Keratinocyte (primary cell): ENCODE measurements at regions not wholly inside any gene's neighbourhood (a gene's known extent, or its start where the extent isn't known, plus 50 kb on each side); places are given as distances from the start of the nearest gene placed in this dataset.

Source experiments
- DNase-seq: peaks from one replicate; pipeline ENCODE4 v3.0.0-alpha.2; 2011; ENCODE audit warnings: low read depth, missing footprints, low spot score
- FAIRE-seq: peaks from 2 replicates; lab custom pipeline; 2011; peaks lifted over from hg19 to GRCh38; lab: Jason Lieb, UNC
- H2AFZ ChIP-seq: 2 replicates; pipeline ENCODE4 v1.6.0; 2012; ENCODE audit warnings: low read length, control low read depth, inconsistent platforms; ENCODE audit not compliant: control insufficient read depth
- H3K27ac ChIP-seq: 2 replicates; pipeline ENCODE4 v1.5.1; 2011; ENCODE audit warnings: low read length; ENCODE audit not compliant: control insufficient read depth, insufficient read depth
- H3K27me3 ChIP-seq: 3 replicates; pipeline ENCODE4 v1.6.0; 2011; ENCODE audit warnings: low read length; ENCODE audit not compliant: control insufficient read depth, insufficient read depth; ENCODE audit errors: extremely low read depth
- H3K36me3 ChIP-seq, 2 experiments: 2 replicates in 1 of 2; 3 replicates in 1 of 2; pipeline ENCODE4 v1.5.1; 2011; ENCODE audit warnings: low read length in 2 of 2, mild to moderate bottlenecking in 1 of 2; ENCODE audit not compliant: control insufficient read depth in 2 of 2, insufficient read depth in 2 of 2; ENCODE audit errors: extremely low read depth in 1 of 2
- H3K4me1 ChIP-seq: 3 replicates; pipeline ENCODE4 v1.5.1; 2011; ENCODE audit warnings: low read length; ENCODE audit not compliant: control insufficient read depth, insufficient read depth; ENCODE audit errors: extremely low read depth
- H3K4me2 ChIP-seq: 3 replicates; pipeline ENCODE4 v1.6.0; 2011; ENCODE audit warnings: low read depth, low read length; ENCODE audit not compliant: control insufficient read depth, insufficient read depth; ENCODE audit errors: extremely low read depth
- H3K4me3 ChIP-seq, 3 experiments: fragments of 200-600 bp in 1 of 3; sonication (generic) in 1 of 3; 2 replicates in 2 of 3; 3 replicates in 1 of 3; pipeline ENCODE4 v1.5.1; 2011 to 2016; ENCODE audit warnings: low read length in 3 of 3, mild to moderate bottlenecking in 3 of 3, control low read depth in 2 of 3, inconsistent platforms in 1 of 3, low read depth in 1 of 3, mixed read lengths in 1 of 3, mixed run types in 1 of 3, moderate library complexity in 1 of 3; ENCODE audit not compliant: control insufficient read depth in 2 of 3, insufficient read depth in 2 of 3; ENCODE audit errors: extremely low read depth in 1 of 3
- H3K79me2 ChIP-seq: 2 replicates; pipeline ENCODE4 v1.6.0; 2012; ENCODE audit warnings: low read length; ENCODE audit not compliant: control insufficient read depth, insufficient read depth
- H3K9ac ChIP-seq: 3 replicates; pipeline ENCODE4 v1.6.0; 2011; ENCODE audit warnings: low read length; ENCODE audit not compliant: control insufficient read depth, insufficient read depth; ENCODE audit errors: extremely low read depth
- H3K9me1 ChIP-seq: 3 replicates; pipeline ENCODE4 v1.6.0; 2011; ENCODE audit warnings: low read length; ENCODE audit not compliant: control insufficient read depth, insufficient read depth; ENCODE audit errors: extremely low read depth
- H3K9me3 ChIP-seq: 2 replicates; pipeline ENCODE4 v1.5.1; 2012; ENCODE audit warnings: low read depth, low read length; ENCODE audit not compliant: control insufficient read depth
- H4K20me1 ChIP-seq: 3 replicates; pipeline ENCODE4 v1.6.0; 2011; ENCODE audit warnings: low read length; ENCODE audit not compliant: control insufficient read depth, insufficient read depth; ENCODE audit errors: extremely low read depth
- EZH2 ChIP-seq: IDR thresholded peaks from one replicate; pipeline ENCODE4 v1.6.1; 2012; ENCODE audit warnings: inconsistent platforms, mild to moderate bottlenecking, low read length, moderate library complexity
- dilution Hi-C: fragments of 300-500 bp; cut with MboI; formaldehyde crosslinking; loops from one replicate; pipeline ENCODE4 v1.7.0; 2020; ENCODE audit warnings: low sequenced_read_pairs; ENCODE audit not compliant: extremely low pct_ligation_motif_present
- TF ChIP-seq, protein P1 (sequence below), 3 experiments: IDR thresholded peaks in 1 of 3; conservative IDR thresholded peaks in 1 of 3; optimal IDR thresholded peaks in 1 of 3; 2 replicates in 2 of 3; 3 replicates in 1 of 3; pipeline versions ENCODE3 to v1.5.1; 2011; ENCODE audit warnings: low read length in 3 of 3, mild to moderate bottlenecking in 3 of 3, moderate library complexity in 2 of 3, control low read depth in 1 of 3, inconsistent platforms in 1 of 3; ENCODE audit not compliant: insufficient read depth in 2 of 3; ENCODE audit errors: extremely low read depth in 1 of 3

DNA sequence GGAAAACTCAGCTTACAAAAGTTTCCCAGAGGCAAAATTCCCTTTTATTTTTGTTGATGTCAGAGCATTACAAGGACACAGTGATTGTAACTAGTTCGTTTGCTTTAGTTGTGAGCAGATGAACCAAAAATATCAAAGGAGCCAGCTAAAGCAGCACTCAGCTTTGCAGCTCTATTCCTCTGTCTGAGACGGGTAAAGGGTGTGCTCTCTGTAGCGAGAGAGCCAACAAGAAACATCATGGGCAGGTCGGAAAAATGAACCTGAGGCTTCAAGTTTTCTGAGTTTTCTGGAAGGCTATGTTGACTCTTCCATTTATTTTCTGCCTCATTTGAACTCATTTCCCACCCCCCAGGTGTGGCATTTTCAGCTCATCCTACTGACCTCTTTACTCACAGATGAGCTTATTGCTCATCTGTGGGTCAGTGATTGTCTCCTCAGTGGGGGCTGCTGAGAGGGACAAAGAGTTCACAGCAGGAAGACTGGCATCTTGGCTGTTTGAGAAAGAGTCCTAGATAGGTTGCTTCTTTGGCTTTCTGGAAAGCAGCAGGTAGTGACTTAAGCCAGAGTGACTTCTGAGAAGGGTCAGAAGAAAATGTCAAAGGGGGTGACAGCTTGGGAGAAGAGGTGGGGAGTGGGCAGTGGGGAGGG is 66.6 kb upstream of the EPC2 start:
- Histone ChIP-seq H4K20me1 (no peaks in the 10 kb centered on the region), H3K4me1 (peaks cover 8% of the 10 kb centered on the region), H3K27ac (no peak overlapping the region), H2AFZ (no peak overlapping the region), H3K4me2 (no peak overlapping the region), H3K36me3 (no peaks in the 10 kb centered on the region), H3K4me3 (no peak overlapping the region), H3K9me3 (no peaks in the 10 kb centered on the region), H3K27me3 (peaks cover 9% of the 10 kb centered on the region), H3K79me2 (no peaks in the 10 kb centered on the region), H3K9me1 (no peaks in the 10 kb centered on the region), H3K9ac (no peak overlapping the region)
- no peak for TF ChIP-seq EZH2
- TF ChIP-seq, protein P1, sequence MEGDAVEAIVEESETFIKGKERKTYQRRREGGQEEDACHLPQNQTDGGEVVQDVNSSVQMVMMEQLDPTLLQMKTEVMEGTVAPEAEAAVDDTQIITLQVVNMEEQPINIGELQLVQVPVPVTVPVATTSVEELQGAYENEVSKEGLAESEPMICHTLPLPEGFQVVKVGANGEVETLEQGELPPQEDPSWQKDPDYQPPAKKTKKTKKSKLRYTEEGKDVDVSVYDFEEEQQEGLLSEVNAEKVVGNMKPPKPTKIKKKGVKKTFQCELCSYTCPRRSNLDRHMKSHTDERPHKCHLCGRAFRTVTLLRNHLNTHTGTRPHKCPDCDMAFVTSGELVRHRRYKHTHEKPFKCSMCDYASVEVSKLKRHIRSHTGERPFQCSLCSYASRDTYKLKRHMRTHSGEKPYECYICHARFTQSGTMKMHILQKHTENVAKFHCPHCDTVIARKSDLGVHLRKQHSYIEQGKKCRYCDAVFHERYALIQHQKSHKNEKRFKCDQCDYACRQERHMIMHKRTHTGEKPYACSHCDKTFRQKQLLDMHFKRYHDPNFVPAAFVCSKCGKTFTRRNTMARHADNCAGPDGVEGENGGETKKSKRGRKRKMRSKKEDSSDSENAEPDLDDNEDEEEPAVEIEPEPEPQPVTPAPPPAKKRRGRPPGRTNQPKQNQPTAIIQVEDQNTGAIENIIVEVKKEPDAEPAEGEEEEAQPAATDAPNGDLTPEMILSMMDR (optimal IDR thresholded peaks at IDR 0.05 in 1 of 3, IDR thresholded peaks at IDR 0.05 in 1 of 3, conservative IDR thresholded peaks at IDR 0.05 in 1 of 3; ENCODE audit: extremely low read depth in 1 of 3, insufficient read depth in 2 of 3, low read length in 3 of 3), result no peak
- no peak for FAIRE-seq
- dilution Hi-C loops, result no loop called here
- DNase-seq, result no peak

DNA sequence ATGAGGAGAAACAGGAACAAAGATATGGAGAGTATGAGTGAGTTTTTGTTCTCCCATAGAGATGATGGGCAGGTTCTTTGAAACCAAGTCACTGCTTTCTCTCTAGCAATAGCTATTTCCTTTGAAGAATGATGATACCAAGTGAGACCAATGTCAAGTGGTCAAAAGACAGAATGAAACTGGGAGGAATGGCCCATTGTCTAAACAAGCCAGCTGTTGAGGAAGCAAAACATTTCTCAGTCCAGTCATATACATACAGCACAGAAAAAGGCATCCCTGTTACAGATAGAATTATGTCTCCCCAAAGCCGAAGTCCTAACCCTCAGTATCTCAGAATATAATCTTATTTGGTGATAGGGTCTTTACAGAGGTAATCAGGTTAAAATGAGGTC is 66.1 kb upstream of the EPC2 start:
- Histone ChIP-seq H3K4me3 (no peak overlapping the region), H3K4me2 (no peak overlapping the region), H3K36me3 (no peaks in the 10 kb centered on the region), H3K9ac (no peak overlapping the region), H3K79me2 (no peaks in the 10 kb centered on the region), H3K27ac (no peak overlapping the region), H2AFZ (no peak overlapping the region), H3K4me1 (peaks cover 13% of the 10 kb centered on the region), H3K9me1 (no peaks in the 10 kb centered on the region), H3K27me3 (peaks cover 9% of the 10 kb centered on the region), H3K9me3 (no peaks in the 10 kb centered on the region), H4K20me1 (no peaks in the 10 kb centered on the region)
- dilution Hi-C loops, result no loop called here
- FAIRE-seq (no peak), DNase-seq (no peak)
- TF ChIP-seq, protein P1 (optimal IDR thresholded peaks at IDR 0.05 in 1 of 3, IDR thresholded peaks at IDR 0.05 in 1 of 3, conservative IDR thresholded peaks at IDR 0.05 in 1 of 3; ENCODE audit: extremely low read depth in 1 of 3, insufficient read depth in 2 of 3, low read length in 3 of 3), result no peak
- no peak for TF ChIP-seq EZH2
